Tibial nerve (tissue), 4 donors: ENCODE measurements at regions not wholly inside any gene's neighbourhood (a gene's known extent, or its start where the extent isn't known, plus 50 kb on each side); places are given as distances from the start of the nearest gene placed in this dataset.

Experiments
- EP300 ChIP-seq, 2 donors: sonication (generic); formaldehyde crosslinking; IDR thresholded peaks; one replicate each; pipeline ENCODE4 v1.6.1; 2017; ENCODE audit warnings: antibody characterized with exemption in 2 of 2, mild to moderate bottlenecking in 1 of 2
- POLR2A ChIP-seq, 2 donors: fragments of 450-650 bp; IDR thresholded peaks; one replicate each; pipeline ENCODE4 v1.6.1; 2017; ENCODE audit warnings: antibody characterized with exemption in 2 of 2, mild to moderate bottlenecking in 2 of 2, moderate library complexity in 2 of 2
- TF ChIP-seq, protein P1 (sequence below), 5 experiments: fragments of 200-600 bp in 3 of 5; fragments of 450-650 bp in 2 of 5; sonication (generic) in 3 of 5; IDR thresholded peaks; one replicate each; pipeline ENCODE4 v1.5.1; 2016 to 2019; ENCODE audit warnings: antibody characterized with exemption in 5 of 5, mild to moderate bottlenecking in 3 of 5, moderate library complexity in 2 of 5

DNA sequence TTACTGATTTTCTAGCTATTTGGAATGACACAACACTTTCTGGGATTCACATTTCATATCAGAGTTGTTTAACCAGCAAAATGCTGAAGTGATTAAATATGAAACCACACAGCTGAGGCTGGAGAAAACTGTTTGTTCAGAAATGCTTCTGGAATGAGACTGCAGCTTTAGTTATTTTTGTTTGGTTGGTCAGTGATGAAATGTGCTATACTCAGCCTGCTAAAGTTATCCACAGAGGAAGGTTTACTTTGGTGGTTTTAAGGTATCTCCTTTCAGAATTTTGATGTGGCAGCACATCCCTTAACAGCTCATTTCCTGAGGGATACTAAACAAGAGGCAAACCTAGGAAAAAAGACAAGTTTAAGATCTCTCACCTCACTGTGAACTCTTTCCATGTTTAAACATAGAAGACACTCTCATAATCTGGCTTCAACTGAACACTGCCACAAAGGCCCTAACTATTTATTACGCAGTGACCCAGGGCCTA, 106.6 kb upstream of the PDE5A start:
- TF ChIP-seq, protein P1, sequence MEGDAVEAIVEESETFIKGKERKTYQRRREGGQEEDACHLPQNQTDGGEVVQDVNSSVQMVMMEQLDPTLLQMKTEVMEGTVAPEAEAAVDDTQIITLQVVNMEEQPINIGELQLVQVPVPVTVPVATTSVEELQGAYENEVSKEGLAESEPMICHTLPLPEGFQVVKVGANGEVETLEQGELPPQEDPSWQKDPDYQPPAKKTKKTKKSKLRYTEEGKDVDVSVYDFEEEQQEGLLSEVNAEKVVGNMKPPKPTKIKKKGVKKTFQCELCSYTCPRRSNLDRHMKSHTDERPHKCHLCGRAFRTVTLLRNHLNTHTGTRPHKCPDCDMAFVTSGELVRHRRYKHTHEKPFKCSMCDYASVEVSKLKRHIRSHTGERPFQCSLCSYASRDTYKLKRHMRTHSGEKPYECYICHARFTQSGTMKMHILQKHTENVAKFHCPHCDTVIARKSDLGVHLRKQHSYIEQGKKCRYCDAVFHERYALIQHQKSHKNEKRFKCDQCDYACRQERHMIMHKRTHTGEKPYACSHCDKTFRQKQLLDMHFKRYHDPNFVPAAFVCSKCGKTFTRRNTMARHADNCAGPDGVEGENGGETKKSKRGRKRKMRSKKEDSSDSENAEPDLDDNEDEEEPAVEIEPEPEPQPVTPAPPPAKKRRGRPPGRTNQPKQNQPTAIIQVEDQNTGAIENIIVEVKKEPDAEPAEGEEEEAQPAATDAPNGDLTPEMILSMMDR (IDR thresholded peaks at IDR 0.05): no peak
- TF ChIP-seq EP300 (IDR thresholded peaks at IDR 0.05) (no peak), POLR2A (IDR thresholded peaks at IDR 0.05) (no peak)
